ENCODE measurements at regions not wholly inside any gene's neighbourhood (a gene's known extent, or its start where the extent isn't known, plus 50 kb on each side); places are given as distances from the start of the nearest gene placed in this dataset.

DNA sequence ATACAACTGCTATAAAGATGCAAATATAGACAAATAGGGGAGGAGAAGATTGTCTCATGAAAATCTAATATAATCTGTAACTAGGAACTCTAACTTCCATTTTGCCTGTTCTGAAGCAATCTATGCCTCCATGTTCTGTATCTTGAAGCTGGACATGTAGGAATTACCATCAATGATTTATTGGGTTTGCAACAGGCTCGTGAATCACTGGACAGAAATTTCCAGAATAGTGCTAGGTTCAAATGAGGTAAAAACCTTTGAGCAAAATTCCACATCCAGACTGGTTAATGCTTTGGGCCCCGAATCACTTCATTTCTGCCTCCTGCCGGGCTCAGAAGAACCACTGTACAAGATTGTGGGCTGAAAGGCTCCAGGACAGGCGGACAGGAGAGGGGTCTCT lies 110.7 kb upstream of the CTTNBP2NL start:
- Mint-ChIP-seq H3K36me3 (no peaks in the 10 kb centered on the region), H3K9me3 (peaks cover 0 to 8% (median 4%) of the 10 kb centered on the region in 3 donors), H3K27me3 (peaks cover 15% of the 10 kb centered on the region)

DNA sequence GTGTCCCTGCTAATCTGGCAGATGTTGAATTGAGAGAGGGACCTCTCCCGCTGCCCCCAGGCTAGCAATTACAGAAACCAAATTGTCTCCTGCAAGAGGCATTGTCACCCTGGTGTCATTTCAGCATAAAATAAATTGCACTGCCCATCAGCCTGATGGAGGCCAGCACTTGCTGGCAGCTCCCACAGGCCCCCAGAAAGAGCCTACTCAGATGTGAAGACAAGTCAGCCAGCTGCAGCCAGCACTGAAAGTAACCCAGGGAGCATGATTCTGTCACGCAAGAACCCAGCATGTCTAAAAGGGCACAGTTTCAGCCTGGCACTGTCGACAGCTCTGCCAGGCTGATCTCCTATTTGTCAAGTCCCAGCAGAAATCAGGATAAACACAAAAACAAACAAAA lies 110.3 kb upstream of the CTTNBP2NL start:
- Mint-ChIP-seq H3K9me3 (peaks cover 0 to 8% (median 4%) of the 10 kb centered on the region in 3 donors), H3K36me3 (no peaks in the 10 kb centered on the region), H3K4me3 (no peak overlapping the region), H3K27ac (no peak overlapping the region), H3K27me3 (peaks cover 15% of the 10 kb centered on the region), H3K4me1 (no peaks in the 10 kb centered on the region)

More for the DNA sequence above, 110.7 kb upstream of the CTTNBP2NL start:
- H3K4me1 Mint-ChIP-seq: no peaks in the 10 kb centered on the region
- no peak overlapping the region for H3K4me3 Mint-ChIP-seq
- no peak overlapping the region for H3K27ac Mint-ChIP-seq

DNA sequence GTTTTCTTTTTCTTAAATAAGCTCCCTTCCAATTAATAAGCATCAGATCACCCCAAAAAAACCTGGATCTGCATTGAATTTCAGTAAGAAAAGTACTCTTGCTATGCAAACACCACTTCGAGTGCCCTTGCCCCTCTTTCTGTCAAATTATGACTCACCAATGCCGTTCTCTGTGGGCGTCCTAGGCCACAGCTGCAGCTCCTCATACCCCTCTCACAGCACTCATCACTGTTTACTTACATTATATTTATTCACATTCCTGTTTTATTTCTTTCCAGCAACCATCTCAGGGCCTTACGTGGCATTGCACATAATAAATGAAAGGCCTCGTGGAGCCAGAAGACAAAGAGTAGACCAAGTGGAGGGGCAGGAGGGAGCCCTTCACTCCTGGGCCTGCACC lies 99.1 kb upstream of the CTTNBP2NL start:
- Mint-ChIP-seq H3K27ac (no peak overlapping the region), H3K36me3 (no peaks in the 10 kb centered on the region), H3K27me3 (peaks cover 9% of the 10 kb centered on the region), H3K4me1 (no peaks in the 10 kb centered on the region), H3K9me3 (peaks cover 3 to 8% (median 5%) of the 10 kb centered on the region in 3 donors), H3K4me3 (no peak overlapping the region)

DNA sequence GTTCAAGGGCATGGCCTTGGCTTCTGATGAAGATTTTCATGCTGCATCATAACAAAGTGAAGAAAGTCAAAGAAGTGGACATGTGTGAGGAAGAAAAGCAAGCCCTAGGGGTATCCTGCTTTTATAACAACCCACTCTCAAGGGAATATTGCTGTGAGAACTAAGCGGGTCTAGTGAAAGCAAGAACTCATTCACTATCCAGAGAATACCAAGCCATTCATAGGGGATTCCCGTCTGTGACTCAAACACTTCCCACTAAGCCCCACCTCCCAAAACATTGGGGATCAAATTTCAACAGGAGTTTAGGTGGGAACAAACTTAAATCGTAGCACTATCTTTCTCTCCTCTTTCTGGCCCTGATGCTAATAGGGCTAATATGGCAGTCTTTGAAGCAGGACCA lies 98.5 kb upstream of the CTTNBP2NL start:
- peaks cover 9% of the 10 kb centered on the region for H3K27me3 Mint-ChIP-seq
- H3K4me1 Mint-ChIP-seq: no peaks in the 10 kb centered on the region
- peaks cover 3 to 8% (median 5%) of the 10 kb centered on the region in 3 donors for H3K9me3 Mint-ChIP-seq
- H3K27ac Mint-ChIP-seq: no peak overlapping the region
- no peaks in the 10 kb centered on the region for H3K36me3 Mint-ChIP-seq
- no peak overlapping the region for H3K4me3 Mint-ChIP-seq

DNA sequence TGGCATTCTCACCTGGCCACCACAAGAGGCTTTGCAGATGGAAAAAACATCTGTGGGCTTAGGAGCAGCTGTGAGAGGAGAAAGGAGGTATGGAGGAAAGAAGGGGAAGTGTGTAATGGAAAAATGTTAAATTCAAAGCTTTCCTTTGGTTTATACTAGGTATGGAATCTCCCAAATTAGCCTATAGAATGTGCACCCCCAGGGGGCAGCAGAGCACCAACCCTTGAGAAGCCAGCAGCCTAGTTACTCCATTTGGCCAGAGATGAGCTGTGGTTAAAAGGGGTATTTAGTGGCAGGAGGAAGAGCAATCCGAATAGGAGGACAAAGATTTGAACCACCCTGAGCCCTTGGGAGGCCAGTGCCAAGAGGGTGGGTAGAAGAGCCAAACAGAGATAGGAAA lies 97.5 kb upstream of the CTTNBP2NL start:
- Mint-ChIP-seq H3K27me3 (peaks cover 9% of the 10 kb centered on the region), H3K36me3 (no peaks in the 10 kb centered on the region), H3K27ac (no peak overlapping the region), H3K4me3 (no peak overlapping the region), H3K4me1 (no peaks in the 10 kb centered on the region), H3K9me3 (peaks cover 3 to 8% (median 5%) of the 10 kb centered on the region in 3 donors)

DNA sequence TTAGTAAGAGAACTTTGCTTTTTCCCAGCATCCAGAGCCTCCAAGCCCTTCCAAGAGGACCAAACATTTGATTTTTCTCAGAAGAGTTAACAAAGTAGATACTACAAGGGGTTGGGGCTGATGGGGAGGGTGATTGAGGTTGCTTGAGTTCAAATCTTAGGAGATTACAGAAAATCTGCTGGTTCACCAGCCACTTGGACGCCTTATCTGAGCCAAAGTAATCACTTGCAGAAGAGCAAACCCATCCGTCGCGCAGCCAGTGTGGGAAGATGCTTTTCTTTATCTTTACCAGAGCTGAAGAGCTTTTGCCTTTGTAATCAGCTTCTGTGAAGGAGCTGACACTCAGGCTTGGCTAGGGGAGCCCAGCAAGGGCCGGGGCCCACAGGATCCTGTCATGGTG lies 91.9 kb upstream of the CTTNBP2NL start:
- Mint-ChIP-seq H3K36me3 (no peaks in the 10 kb centered on the region), H3K4me3 (no peak overlapping the region), H3K27me3 (peaks cover 14% of the 10 kb centered on the region), H3K27ac (no peak overlapping the region), H3K4me1 (peaks cover 0 to 2% (median 0%) of the 10 kb centered on the region in 3 donors), H3K9me3 (no peaks in the 10 kb centered on the region)

DNA sequence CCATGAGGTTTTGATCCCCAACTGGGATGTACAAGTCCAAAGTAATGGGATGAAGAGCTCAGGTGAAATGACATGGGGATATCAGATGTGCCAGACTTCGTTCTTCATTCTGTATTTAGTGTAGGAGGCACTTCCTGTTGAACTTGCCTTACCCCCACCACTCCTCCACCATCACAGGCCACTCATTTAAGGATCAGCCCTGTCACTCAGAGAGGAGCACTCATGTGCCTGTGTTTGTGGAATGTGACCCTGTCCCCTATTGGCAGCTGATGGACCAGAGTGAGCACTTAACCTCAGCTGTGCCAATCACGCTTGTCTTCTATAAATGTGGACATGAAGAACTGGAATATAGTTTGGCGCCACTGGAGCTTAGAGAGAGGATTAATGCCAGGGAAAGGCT lies 91.4 kb upstream of the CTTNBP2NL start:
- Mint-ChIP-seq H3K9me3 (no peaks in the 10 kb centered on the region), H3K4me3 (no peak overlapping the region), H3K4me1 (peaks cover 0 to 2% (median 0%) of the 10 kb centered on the region in 3 donors), H3K27ac (no peak overlapping the region), H3K27me3 (peaks cover 14% of the 10 kb centered on the region), H3K36me3 (no peaks in the 10 kb centered on the region)

DNA sequence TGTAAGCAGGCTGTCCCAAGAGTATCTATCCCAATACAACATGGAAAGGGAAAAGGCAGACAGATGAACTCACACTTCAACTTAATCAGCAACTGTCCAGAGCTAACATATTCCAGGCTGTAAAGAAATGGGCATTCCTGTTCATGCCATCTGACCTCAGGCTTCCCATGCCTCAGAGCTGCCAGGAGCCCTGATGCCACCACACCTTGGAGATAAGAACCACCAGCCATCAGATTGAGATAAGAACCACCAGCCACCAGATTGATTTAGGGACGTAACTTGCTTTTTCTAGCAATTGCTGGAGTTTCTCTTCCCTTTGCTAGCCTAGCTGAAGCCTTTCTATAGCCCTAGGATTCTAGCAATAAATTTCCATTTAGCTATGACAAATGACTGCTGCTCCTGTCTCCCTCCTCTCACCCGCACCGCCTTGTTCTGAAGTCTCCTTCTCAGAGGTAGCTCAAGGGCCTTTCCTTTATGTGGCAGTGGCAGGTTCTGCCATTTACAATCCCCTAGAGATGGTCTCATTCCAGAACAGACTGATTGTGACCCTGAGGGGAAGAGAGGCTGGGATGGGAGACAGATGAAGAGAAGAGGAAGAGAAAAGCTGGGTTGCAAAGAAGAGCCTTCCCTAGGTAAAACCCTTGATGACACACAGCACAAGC lies 88.0 kb upstream of the CTTNBP2NL start:
- H3K36me3 Mint-ChIP-seq: no peaks in the 10 kb centered on the region
- H3K9me3 Mint-ChIP-seq: no peaks in the 10 kb centered on the region
- peaks cover 0 to 2% (median 0%) of the 10 kb centered on the region in 3 donors for H3K4me1 Mint-ChIP-seq
- no peak overlapping the region for H3K27ac Mint-ChIP-seq
- H3K27me3 Mint-ChIP-seq: peaks cover 23% of the 10 kb centered on the region
- no peak overlapping the region for H3K4me3 Mint-ChIP-seq

DNA sequence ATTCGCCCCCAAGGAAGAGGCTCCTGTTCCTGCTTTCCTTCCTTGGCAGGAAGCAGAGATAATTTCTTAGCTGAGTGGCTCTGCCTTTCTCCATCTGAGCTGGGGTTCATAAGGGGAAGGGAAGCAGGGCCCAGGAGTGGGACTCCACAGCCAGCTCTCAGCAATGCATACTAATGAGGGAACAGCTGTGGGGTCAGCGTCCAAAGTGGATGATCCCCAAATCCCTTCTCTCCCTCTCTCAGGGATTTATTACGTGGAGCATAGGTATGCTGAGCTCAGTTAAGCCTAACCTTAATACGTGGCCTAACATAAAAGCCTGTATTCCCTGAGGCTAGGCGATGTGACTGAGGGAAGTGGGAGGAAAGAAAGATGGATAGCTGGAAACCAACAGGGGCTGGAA lies 87.3 kb upstream of the CTTNBP2NL start:
- no peak overlapping the region for H3K27ac Mint-ChIP-seq
- peaks cover 0 to 2% (median 0%) of the 10 kb centered on the region in 3 donors for H3K4me1 Mint-ChIP-seq
- peaks cover 26% of the 10 kb centered on the region for H3K27me3 Mint-ChIP-seq
- H3K36me3 Mint-ChIP-seq: no peaks in the 10 kb centered on the region
- no peaks in the 10 kb centered on the region for H3K9me3 Mint-ChIP-seq
- H3K4me3 Mint-ChIP-seq: no peak overlapping the region

DNA sequence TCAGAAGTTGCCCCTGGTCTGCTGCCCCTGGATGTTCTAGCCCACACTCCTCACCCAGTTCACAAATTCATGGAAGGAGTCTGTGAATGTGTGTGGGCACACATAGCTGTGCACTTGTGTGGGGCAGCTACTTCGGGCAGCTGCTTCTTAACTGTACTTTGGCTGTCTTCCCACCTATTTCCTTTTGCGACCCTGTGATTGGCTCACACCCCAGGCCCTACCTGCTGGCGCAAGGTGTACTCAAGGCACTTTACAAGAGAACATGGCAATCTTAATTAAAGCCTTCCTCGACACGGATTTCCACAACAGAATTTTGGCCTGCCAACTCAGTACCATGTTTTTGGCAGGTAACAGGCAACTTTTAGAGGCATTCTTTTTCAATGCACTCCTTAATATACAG lies 86.5 kb upstream of the CTTNBP2NL start:
- Mint-ChIP-seq H3K27ac (no peak overlapping the region), H3K9me3 (no peaks in the 10 kb centered on the region), H3K27me3 (peaks cover 25% of the 10 kb centered on the region), H3K36me3 (no peaks in the 10 kb centered on the region), H3K4me1 (peaks cover 0 to 2% (median 0%) of the 10 kb centered on the region in 3 donors), H3K4me3 (no peak overlapping the region)

DNA sequence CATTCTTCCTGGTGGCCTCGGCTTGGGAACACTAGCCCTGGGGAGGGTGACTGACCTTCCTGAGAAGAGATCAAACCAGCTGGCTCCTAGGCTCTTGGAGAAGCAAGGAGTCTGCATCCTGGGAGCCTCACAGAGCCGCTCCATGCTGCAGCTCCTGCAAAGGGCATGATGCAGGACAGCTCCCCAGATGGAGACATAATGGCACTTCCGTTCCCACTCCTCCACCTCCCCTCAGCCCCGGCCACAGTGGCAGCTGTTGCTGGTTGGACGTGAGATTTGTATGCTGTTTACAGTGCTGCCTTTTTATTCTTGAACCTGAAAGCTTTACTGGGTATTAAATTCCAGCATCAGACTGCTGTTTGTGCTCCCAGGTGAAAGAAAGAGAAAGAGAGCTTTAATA lies 83.7 kb upstream of the CTTNBP2NL start:
- Mint-ChIP-seq H3K36me3 (no peaks in the 10 kb centered on the region), H3K9me3 (peaks cover 0 to 2% (median 0%) of the 10 kb centered on the region in 3 donors), H3K27ac (peak overlapping the region in 1 of 3 donors; percentile 68), H3K4me3 (no peak overlapping the region), H3K4me1 (peaks cover 0 to 2% (median 0%) of the 10 kb centered on the region in 3 donors), H3K27me3 (peaks cover 18% of the 10 kb centered on the region)

DNA sequence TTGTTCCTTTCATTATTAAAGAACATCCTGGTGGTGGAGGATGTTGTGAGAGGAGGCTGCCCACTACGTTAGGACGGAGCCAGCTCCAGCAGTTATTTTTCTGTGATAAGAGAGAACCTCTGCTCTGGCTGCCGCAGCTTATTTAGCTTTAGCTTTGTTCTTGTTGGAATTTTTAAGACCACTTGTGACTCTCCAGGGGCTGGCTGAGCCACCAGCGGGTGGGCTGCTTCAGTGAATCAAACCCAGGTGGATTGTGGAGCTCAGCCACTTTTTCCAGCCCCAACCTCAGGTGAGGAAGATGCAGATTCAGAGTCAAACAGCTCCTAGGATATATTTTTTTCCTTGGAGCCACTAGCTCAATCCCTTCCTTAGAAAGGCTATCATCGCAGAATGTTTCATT lies 83.1 kb upstream of the CTTNBP2NL start:
- H3K27me3 Mint-ChIP-seq: peaks cover 18% of the 10 kb centered on the region
- H3K9me3 Mint-ChIP-seq: peaks cover 0 to 2% (median 0%) of the 10 kb centered on the region in 3 donors
- H3K4me1 Mint-ChIP-seq: peaks cover 0 to 2% (median 0%) of the 10 kb centered on the region in 3 donors
- H3K27ac Mint-ChIP-seq: no peak overlapping the region
- H3K36me3 Mint-ChIP-seq: no peaks in the 10 kb centered on the region
- no peak overlapping the region for H3K4me3 Mint-ChIP-seq

DNA sequence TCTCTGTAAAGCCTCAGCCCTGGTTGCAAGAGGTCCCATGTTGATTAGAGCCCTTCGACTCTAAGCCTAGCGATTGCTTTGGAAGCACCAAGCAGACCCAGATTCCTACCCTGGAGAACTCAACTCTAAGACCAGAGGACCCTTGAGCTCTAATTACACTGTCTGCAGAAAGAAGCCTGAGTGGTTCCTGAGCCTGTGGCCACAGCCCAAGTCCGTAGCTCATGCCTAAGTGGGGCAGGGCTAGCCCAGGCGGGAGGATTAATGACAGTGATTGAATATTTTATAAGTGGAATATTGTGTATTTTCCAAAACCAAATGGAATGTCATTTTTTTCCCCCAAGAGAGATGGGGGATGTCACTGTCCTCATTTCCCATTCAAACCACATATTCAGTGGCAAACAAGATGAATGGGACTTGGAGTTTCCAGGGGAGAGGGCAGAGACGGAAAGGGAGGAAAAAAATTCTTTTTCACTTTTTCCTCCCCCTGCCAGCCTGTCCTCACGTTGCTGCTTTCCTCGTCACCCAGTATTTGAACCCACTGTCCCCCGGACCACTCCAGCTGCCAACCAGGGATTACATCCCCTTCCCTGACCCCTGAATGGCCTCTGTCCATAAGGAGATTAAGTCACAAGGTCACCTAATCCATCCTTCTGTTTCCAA lies 79.6 kb upstream of the CTTNBP2NL start:
- Mint-ChIP-seq H3K36me3 (no peaks in the 10 kb centered on the region), H3K9me3 (peaks cover 0 to 2% (median 0%) of the 10 kb centered on the region in 3 donors), H3K27me3 (peaks cover 15% of the 10 kb centered on the region), H3K4me3 (no peak overlapping the region), H3K4me1 (no peaks in the 10 kb centered on the region), H3K27ac (no peak overlapping the region)

DNA sequence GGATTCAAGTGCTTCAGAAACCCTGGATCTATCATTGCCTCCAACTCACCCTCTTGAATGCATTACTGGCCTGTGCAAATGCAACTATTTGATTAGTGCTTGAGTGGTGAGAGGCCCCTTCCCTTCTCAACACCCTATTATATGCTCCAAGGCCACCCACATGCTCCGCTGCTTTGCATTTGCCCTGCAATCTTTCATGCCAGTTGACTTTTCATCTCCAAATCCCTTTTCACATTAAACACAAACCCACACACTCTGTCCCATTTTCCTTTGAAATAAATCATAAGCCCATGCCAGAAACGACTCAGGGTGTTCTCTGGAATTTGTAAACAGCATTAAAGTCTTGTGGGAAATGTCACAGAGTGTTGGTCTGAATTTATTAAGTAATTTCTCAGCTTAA lies 78.9 kb upstream of the CTTNBP2NL start:
- Mint-ChIP-seq H3K4me3 (no peak overlapping the region), H3K36me3 (peaks cover 2% of the 10 kb centered on the region), H3K27ac (no peak overlapping the region), H3K9me3 (peaks cover 0 to 2% (median 0%) of the 10 kb centered on the region in 3 donors), H3K27me3 (peaks cover 12% of the 10 kb centered on the region), H3K4me1 (no peaks in the 10 kb centered on the region)

DNA sequence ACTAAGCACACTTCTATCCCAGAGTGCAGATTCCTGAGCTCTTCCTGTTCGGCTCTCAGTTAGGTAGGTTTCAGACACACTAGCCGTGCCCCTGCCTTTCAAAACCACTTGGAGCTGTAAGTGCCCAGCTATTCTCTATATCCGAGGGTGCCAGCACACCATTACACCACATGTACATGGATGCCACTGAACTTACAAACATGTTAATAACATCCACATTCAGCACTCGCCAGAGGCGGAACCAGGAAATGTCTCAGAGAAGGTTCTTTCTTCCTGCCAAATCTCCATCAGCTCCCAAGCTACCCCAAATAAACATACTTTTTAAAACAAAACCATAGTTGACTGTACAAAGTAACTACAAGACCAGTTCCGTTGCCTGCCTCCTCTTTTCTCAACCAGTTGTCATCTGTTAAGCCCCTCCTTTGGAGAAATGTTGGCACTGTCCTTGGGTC lies 78.4 kb upstream of the CTTNBP2NL start:
- H3K4me3 Mint-ChIP-seq: no peak overlapping the region
- no peaks in the 10 kb centered on the region for H3K4me1 Mint-ChIP-seq
- H3K27ac Mint-ChIP-seq: no peak overlapping the region
- peaks cover 2% of the 10 kb centered on the region for H3K36me3 Mint-ChIP-seq
- H3K9me3 Mint-ChIP-seq: peaks cover 0 to 2% (median 0%) of the 10 kb centered on the region in 3 donors
- peaks cover 9% of the 10 kb centered on the region for H3K27me3 Mint-ChIP-seq

DNA sequence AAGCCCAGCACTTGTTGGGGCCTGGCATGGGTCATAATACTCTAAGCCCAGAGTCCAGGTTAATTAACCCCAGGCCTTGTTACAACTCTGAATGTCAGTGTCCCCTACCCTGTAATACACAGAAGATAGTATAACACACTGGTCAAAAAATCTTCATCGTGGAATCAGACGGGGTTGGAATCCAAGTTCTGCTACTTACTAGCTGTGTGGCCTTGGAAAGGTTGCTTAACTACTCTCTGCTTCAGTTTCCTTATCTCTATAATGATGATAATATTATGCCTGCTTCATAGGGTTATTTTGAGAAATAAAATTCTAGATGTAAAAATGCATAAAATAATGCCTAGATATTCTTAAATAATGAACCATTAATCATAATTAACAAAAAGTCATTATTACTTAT lies 77.8 kb upstream of the CTTNBP2NL start:
- Mint-ChIP-seq H3K4me3 (no peak overlapping the region), H3K4me1 (no peaks in the 10 kb centered on the region), H3K27ac (no peak overlapping the region), H3K36me3 (peaks cover 2% of the 10 kb centered on the region), H3K9me3 (peaks cover 0 to 2% (median 0%) of the 10 kb centered on the region in 3 donors), H3K27me3 (peaks cover 6% of the 10 kb centered on the region)
